Right lung (tissue), 2 donors: ENCODE measurements at regions not wholly inside any gene's neighbourhood (a gene's known extent, or its start where the extent isn't known, plus 50 kb on each side); places are given as distances from the start of the nearest gene placed in this dataset.

ENCODE experiments used
- DNase-seq, 2 donors: peaks; one replicate each; pipeline ENCODE4 v3.0.0-alpha.2; 2013

- no peak for DNase-seq
These were observed 375.6 kb downstream of the FBXW7 start for GRCh38 chr4:152160225-152160800.

GRCh38 chr4:152159773-152160172, 376.1 kb downstream of the FBXW7 start:
- DNase-seq, result no peak

GRCh38 chr4:152158225-152158624, 377.7 kb downstream of the FBXW7 start:
- peak; percentile 4 to 12 for DNase-seq

- no peak for DNase-seq
These were observed 378.3 kb downstream of the FBXW7 start for GRCh38 chr4:152157629-152158028.

- DNase-seq, result no peak
These were observed 379.4 kb downstream of the FBXW7 start for GRCh38 chr4:152156442-152156841.

- no peak for DNase-seq
These were observed 380.8 kb downstream of the FBXW7 start for GRCh38 chr4:152155070-152155469.

GRCh38 chr4:152154433-152154832, 381.5 kb downstream of the FBXW7 start:
- no peak for DNase-seq

- no peak for DNase-seq
These were observed 382.2 kb downstream of the FBXW7 start for GRCh38 chr4:152153476-152154270.

- DNase-seq, result no peak
These were observed 385.7 kb downstream of the FBXW7 start for GRCh38 chr4:152150214-152150613.

GRCh38 chr4:152149745-152150144, 386.1 kb downstream of the FBXW7 start:
- no peak for DNase-seq

GRCh38 chr4:152148057-152148456, 387.2 kb upstream of the GATB start:
- DNase-seq, result no peak

- no peak for DNase-seq
These were observed 385.4 kb upstream of the GATB start for GRCh38 chr4:152146244-152146643.

- DNase-seq, result no peak
These were observed 383.0 kb upstream of the GATB start for GRCh38 chr4:152143806-152144205.

- DNase-seq, result no peak
These were observed 377.6 kb upstream of the GATB start for GRCh38 chr4:152138451-152138850.

- DNase-seq, result no peak
These were observed 372.0 kb upstream of the GATB start for GRCh38 chr4:152132776-152133175.

GRCh38 chr4:152128356-152128755, 367.5 kb upstream of the GATB start:
- DNase-seq, result no peak

GRCh38 chr4:152126238-152126637, 365.4 kb upstream of the GATB start:
- DNase-seq, result no peak

- no peak for DNase-seq
These were observed 358.2 kb upstream of the GATB start for GRCh38 chr4:152118819-152119553.

- DNase-seq, result no peak
These were observed 357.2 kb upstream of the GATB start for GRCh38 chr4:152117933-152118507.

- no peak for DNase-seq
These were observed 356.7 kb upstream of the GATB start for GRCh38 chr4:152117520-152117919.

GRCh38 chr4:152117054-152117453, 356.2 kb upstream of the GATB start:
- DNase-seq, result no peak

GRCh38 chr4:152115794-152116193, 355.0 kb upstream of the GATB start:
- no peak for DNase-seq

GRCh38 chr4:152115118-152115517, 354.3 kb upstream of the GATB start:
- DNase-seq, result no peak
